ENCODE measurements at regions not wholly inside any gene's neighbourhood (a gene's known extent, or its start where the extent isn't known, plus 50 kb on each side); places are given as distances from the start of the nearest gene placed in this dataset.

DNA sequence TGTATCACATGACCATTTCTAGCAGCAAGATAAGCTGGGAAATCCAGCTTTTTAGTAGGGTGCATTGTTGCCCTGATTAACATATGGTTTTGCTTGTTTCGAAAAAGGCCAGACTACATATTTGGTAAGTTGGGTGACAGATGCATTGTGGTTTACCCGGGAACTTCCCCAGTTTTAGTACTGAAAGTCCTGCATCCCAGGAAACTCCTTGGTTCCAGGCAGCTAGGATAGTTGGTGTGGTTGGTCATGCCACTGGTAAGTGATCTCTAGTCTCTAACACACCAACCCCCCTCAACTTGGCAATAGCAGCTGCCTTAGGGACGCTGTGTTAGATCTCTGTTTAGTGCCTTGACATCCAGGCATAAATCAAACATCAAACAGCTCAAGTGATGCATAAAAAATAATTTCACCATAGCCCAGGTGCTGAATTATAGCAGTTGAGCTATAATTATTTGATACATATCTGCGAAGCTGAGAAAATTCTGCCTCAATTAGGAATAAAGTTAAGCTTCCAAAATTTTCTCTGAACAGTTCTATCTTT lies 216.5 kb downstream of the TFAP2C start:
- DNase-seq (ENCODE audit: low spot score): peak; percentile 91
- POLR2A ChIA-PET: interaction anchor here (0.6 to 1.7 kb wide), 9 partner anchors 9 to 723 kb away, joined by 3 to 15 read pairs (median 4); no protein-coding TSS in a partner anchor
- H3K4me2 ChIP-seq (ENCODE audit: low read length): peak overlapping the region; percentile 72
- no peaks in the 10 kb centered on the region for H3K9me2 ChIP-seq (ENCODE audit: insufficient read depth, low read length)
- peaks cover 6% of the 10 kb centered on the region for H3K36me3 ChIP-seq (ENCODE audit: insufficient read depth, low read length)
- peak overlapping the region; percentile 78; the same call in 1 of the 2 replicates for H2AFZ ChIP-seq (ENCODE audit: low read length)
- intact Hi-C loops (cut with micrococcal nuclease; ENCODE audit: unreplicated experiment): loop anchor here (2.0 kb wide), 1 partner anchor 25 kb away; no protein-coding TSS in a partner anchor
- no peaks in the 10 kb centered on the region for H3K79me2 ChIP-seq (ENCODE audit: insufficient read depth, low read depth, low read length)
- peak overlapping the region; percentile 41 for H3K4me3 ChIP-seq (ENCODE audit: low read depth, low read length, poor library complexity, severe bottlenecking)
- no TSS peak for BruUV-seq (replicated peaks)
- TF ChIP-seq EZH2phosphoT487 (IDR thresholded peaks at IDR 0.05; ENCODE audit: borderline replicate concordance, low read depth, low read length): no peak
- TF ChIP-seq, protein P1, sequence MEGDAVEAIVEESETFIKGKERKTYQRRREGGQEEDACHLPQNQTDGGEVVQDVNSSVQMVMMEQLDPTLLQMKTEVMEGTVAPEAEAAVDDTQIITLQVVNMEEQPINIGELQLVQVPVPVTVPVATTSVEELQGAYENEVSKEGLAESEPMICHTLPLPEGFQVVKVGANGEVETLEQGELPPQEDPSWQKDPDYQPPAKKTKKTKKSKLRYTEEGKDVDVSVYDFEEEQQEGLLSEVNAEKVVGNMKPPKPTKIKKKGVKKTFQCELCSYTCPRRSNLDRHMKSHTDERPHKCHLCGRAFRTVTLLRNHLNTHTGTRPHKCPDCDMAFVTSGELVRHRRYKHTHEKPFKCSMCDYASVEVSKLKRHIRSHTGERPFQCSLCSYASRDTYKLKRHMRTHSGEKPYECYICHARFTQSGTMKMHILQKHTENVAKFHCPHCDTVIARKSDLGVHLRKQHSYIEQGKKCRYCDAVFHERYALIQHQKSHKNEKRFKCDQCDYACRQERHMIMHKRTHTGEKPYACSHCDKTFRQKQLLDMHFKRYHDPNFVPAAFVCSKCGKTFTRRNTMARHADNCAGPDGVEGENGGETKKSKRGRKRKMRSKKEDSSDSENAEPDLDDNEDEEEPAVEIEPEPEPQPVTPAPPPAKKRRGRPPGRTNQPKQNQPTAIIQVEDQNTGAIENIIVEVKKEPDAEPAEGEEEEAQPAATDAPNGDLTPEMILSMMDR (conservative IDR thresholded peaks at IDR 0.05; ENCODE audit: low read length): no peak
- CTCF ChIA-PET (ENCODE audit: unreplicated experiment): interaction anchor here (0.5 to 1.1 kb wide), 2 partner anchors 9 to 108 kb away, joined by 3 to 4 read pairs; no protein-coding TSS in a partner anchor
- peak overlapping the region; percentile 94 for H3K27ac ChIP-seq (ENCODE audit: low read depth, low read length, poor library complexity, severe bottlenecking)
- peaks cover 63% of the 10 kb centered on the region for H3K4me1 ChIP-seq (ENCODE audit: insufficient read depth, low read length, poor library complexity, severe bottlenecking)
- H4K20me1 ChIP-seq (ENCODE audit: insufficient read depth, low read length): no peaks in the 10 kb centered on the region
- H3K9me3 ChIP-seq (ENCODE audit: low read length): peaks cover 22% of the 10 kb centered on the region; the same call in 1 of the 2 replicates

DNA sequence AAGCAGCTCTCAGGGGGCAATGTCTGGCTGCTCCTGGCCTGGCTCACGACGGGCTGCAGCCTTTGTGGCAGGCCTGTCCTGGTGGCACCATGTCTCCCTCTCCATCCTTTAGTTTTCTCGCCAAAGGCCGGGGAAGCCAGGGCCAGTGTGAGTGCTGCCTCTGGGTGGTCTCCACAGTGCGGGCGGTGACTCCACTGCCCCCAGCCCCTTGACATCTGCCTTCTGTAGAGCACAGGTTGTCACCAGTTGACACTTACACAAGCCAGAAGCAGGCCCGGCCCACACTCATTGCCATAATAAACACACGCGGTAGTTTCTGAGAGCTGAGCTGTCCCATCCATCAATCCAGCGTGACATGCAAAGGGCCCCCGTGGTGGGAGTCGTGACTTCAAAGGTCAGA lies 219.5 kb downstream of the TFAP2C start:
- ChIA-PET CTCF (ENCODE audit: unreplicated experiment) (no interaction called here), POLR2A (no interaction called here)
- H3K9me3 ChIP-seq (ENCODE audit: low read length): peaks cover 7% of the 10 kb centered on the region; the same call in 1 of the 2 replicates
- no peak for DNase-seq (ENCODE audit: low spot score)
- no peak overlapping the region for H3K4me2 ChIP-seq (ENCODE audit: low read length)
- intact Hi-C loops (cut with micrococcal nuclease; ENCODE audit: unreplicated experiment): no loop called here
- H3K79me2 ChIP-seq (ENCODE audit: insufficient read depth, low read depth, low read length): no peaks in the 10 kb centered on the region
- no peak for TF ChIP-seq EZH2phosphoT487 (IDR thresholded peaks at IDR 0.05; ENCODE audit: borderline replicate concordance, low read depth, low read length)
- TF ChIP-seq, protein P1 (conservative IDR thresholded peaks at IDR 0.05; ENCODE audit: low read length): no peak
- peaks cover 65% of the 10 kb centered on the region for H3K4me1 ChIP-seq (ENCODE audit: insufficient read depth, low read length, poor library complexity, severe bottlenecking)
- H2AFZ ChIP-seq (ENCODE audit: low read length): peak overlapping the region; percentile 31; the same call in 1 of the 2 replicates
- no peak overlapping the region for H3K4me3 ChIP-seq (ENCODE audit: low read depth, low read length, poor library complexity, severe bottlenecking)
- peak overlapping the region; percentile 94 for H3K27ac ChIP-seq (ENCODE audit: low read depth, low read length, poor library complexity, severe bottlenecking)
- no peaks in the 10 kb centered on the region for H4K20me1 ChIP-seq (ENCODE audit: insufficient read depth, low read length)
- no peaks in the 10 kb centered on the region for H3K36me3 ChIP-seq (ENCODE audit: insufficient read depth, low read length)
- H3K9me2 ChIP-seq (ENCODE audit: insufficient read depth, low read length): no peaks in the 10 kb centered on the region
- no TSS peak for BruUV-seq (replicated peaks)

DNA sequence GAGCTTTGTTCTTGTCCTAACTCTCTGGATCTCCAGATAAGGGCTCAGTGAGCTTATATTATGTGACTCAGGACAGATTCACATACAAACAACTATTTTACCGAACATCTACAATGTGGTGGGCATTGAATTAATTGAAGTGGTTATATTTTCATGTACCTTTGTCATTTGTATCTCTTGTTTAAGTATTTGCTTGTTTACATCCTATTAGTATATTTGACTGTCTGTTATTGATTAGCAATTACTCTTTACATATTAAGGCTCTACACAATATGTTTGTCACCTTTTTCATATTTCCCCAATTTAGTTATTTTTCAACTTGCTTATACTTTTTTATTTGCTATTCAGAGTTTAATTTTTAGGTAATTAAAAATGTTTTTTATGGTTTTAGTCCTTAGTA lies 222.4 kb downstream of the TFAP2C start:
- H4K20me1 ChIP-seq (ENCODE audit: insufficient read depth, low read length): no peaks in the 10 kb centered on the region
- H2AFZ ChIP-seq (ENCODE audit: low read length): no peak overlapping the region
- ChIA-PET POLR2A (interaction anchor here (0.5 kb wide), 1 partner anchor 320 kb away, joined by 3 read pairs; no protein-coding TSS in a partner anchor), CTCF (ENCODE audit: unreplicated experiment) (no interaction called here)
- H3K4me3 ChIP-seq (ENCODE audit: low read depth, low read length, poor library complexity, severe bottlenecking): no peak overlapping the region
- intact Hi-C loops (cut with micrococcal nuclease; ENCODE audit: unreplicated experiment): no loop called here
- H3K4me1 ChIP-seq (ENCODE audit: insufficient read depth, low read length, poor library complexity, severe bottlenecking): peaks cover 44% of the 10 kb centered on the region
- H3K27ac ChIP-seq (ENCODE audit: low read depth, low read length, poor library complexity, severe bottlenecking): no peak overlapping the region
- H3K36me3 ChIP-seq (ENCODE audit: insufficient read depth, low read length): no peaks in the 10 kb centered on the region
- H3K4me2 ChIP-seq (ENCODE audit: low read length): no peak overlapping the region
- H3K79me2 ChIP-seq (ENCODE audit: insufficient read depth, low read depth, low read length): no peaks in the 10 kb centered on the region
- TF ChIP-seq EZH2phosphoT487 (IDR thresholded peaks at IDR 0.05; ENCODE audit: borderline replicate concordance, low read depth, low read length): no peak
- TF ChIP-seq, protein P1 (conservative IDR thresholded peaks at IDR 0.05; ENCODE audit: low read length): no peak
- no peaks in the 10 kb centered on the region for H3K9me2 ChIP-seq (ENCODE audit: insufficient read depth, low read length)
- DNase-seq (ENCODE audit: low spot score): no peak
- BruUV-seq (replicated peaks): no TSS peak
- H3K9me3 ChIP-seq (ENCODE audit: low read length): peaks cover 4% of the 10 kb centered on the region; the same call in 1 of the 2 replicates

All from OCI-LY7 (cell line).